Suprapubic skin (tissue), 3 donors: ENCODE measurements at regions not wholly inside any gene's neighbourhood (a gene's known extent, or its start where the extent isn't known, plus 50 kb on each side); places are given as distances from the start of the nearest gene placed in this dataset.

Source experiments
- CTCF ChIP-seq, 2 donors: fragments of 200-600 bp in 1 of 2; fragments of 450-650 bp in 1 of 2; sonication (generic) in 1 of 2; IDR thresholded peaks; one replicate each; pipeline ENCODE4 v1.5.1; 2016 to 2019; ENCODE audit warnings: antibody characterized with exemption in 2 of 2, mild to moderate bottlenecking in 1 of 2, moderate library complexity in 1 of 2
- POLR2AphosphoS5 ChIP-seq, 3 donors: sonication (generic); formaldehyde crosslinking; IDR thresholded peaks; one replicate each; pipeline ENCODE4 v1.6.1; 2017; ENCODE audit warnings: antibody characterized with exemption in 3 of 3

DNA sequence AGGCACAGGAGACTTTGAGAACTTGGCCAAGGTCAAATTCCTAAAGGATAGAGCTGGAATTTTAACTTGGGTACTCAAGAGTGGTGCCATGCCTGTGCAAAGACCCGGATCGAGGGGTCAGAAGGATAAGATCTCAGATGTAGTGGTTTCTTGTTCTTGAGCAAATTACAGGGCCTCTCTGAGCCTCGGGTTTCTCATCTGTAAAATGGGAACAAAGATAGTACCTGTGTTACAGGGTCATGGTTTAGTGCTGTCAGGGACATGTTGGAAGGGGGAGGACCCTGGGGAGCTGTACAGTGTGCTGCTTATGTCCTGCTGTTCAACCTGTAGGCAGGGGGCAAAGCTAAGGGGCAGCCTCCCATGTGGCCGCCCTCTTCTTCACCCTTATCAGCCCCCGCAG, 173.5 kb upstream of the HAAO start:
- TF ChIP-seq CTCF (IDR thresholded peaks at IDR 0.05), result no peak
- no peak for TF ChIP-seq POLR2AphosphoS5 (IDR thresholded peaks at IDR 0.05)
